ENCODE measurements at regions not wholly inside any gene's neighbourhood (a gene's known extent, or its start where the extent isn't known, plus 50 kb on each side); places are given as distances from the start of the nearest gene placed in this dataset.

- no peak overlapping the region for H3K27ac ChIP-seq (ENCODE audit: low read length)
- no peak for TF ChIP-seq CTCF (IDR thresholded peaks at IDR 0.05)
- H3K9me3 ChIP-seq (ENCODE audit: control insufficient read depth, insufficient read depth, low read length): no peaks in the 10 kb centered on the region
- DNase-seq: no peak
- H3K4me3 ChIP-seq (ENCODE audit: low read length): no peak overlapping the region
- Mint-ChIP-seq H3K4me3 (no peak overlapping the region), H3K27me3 (ENCODE audit: low read depth in 2 of 2) (peaks cover 0 to 14% of the 10 kb centered on the region in 2 donors), H3K27ac (no peak overlapping the region), H3K4me1 (no peaks in the 10 kb centered on the region), H3K9me3 (no peaks in the 10 kb centered on the region), H3K36me3 (no peaks in the 10 kb centered on the region)
- ATAC-seq: no peak
- peaks cover 8% of the 10 kb centered on the region for H3K4me1 ChIP-seq (ENCODE audit: control insufficient read depth, insufficient read depth, low read length)
- WGBS (ENCODE audit: insufficient coverage): 85% methylated on average over 2 of the region's 2 CpGs
- H3K36me3 ChIP-seq (ENCODE audit: control insufficient read depth, insufficient read depth, low read length): no peaks in the 10 kb centered on the region
- no peaks in the 10 kb centered on the region for H3K27me3 ChIP-seq (ENCODE audit: control insufficient read depth, insufficient read depth, low read length)
- intact Hi-C loops (cut with micrococcal nuclease): no loop called here
Measured at GRCh38 chr1:56435434-56436262, 143.7 kb downstream of the PLPP3 start.

- Histone ChIP-seq H3K36me3 (ENCODE audit: control insufficient read depth, insufficient read depth, low read length) (no peaks in the 10 kb centered on the region), H3K27ac (ENCODE audit: low read length) (no peak overlapping the region), H3K27me3 (ENCODE audit: control insufficient read depth, insufficient read depth, low read length) (no peaks in the 10 kb centered on the region), H3K4me3 (ENCODE audit: low read length) (no peak overlapping the region), H3K9me3 (ENCODE audit: control insufficient read depth, insufficient read depth, low read length) (no peaks in the 10 kb centered on the region), H3K4me1 (ENCODE audit: control insufficient read depth, insufficient read depth, low read length) (peaks cover 8% of the 10 kb centered on the region)
- no peak for ATAC-seq
- intact Hi-C loops (cut with micrococcal nuclease): no loop called here
- WGBS (ENCODE audit: insufficient coverage): 73% methylated on average over 4 of the region's 4 CpGs
- Mint-ChIP-seq H3K27ac (no peak overlapping the region), H3K27me3 (ENCODE audit: low read depth in 2 of 2) (peaks cover 0 to 14% of the 10 kb centered on the region in 2 donors), H3K36me3 (no peaks in the 10 kb centered on the region), H3K4me3 (no peak overlapping the region), H3K9me3 (no peaks in the 10 kb centered on the region), H3K4me1 (no peaks in the 10 kb centered on the region)
- DNase-seq: no peak
- no peak for TF ChIP-seq CTCF (IDR thresholded peaks at IDR 0.05)
Measured at GRCh38 chr1:56434740-56435139, 144.6 kb downstream of the PLPP3 start.

GRCh38 chr1:56434025-56434424, 145.3 kb downstream of the PLPP3 start:
- ATAC-seq (no peak), DNase-seq (no peak)
- no peaks in the 10 kb centered on the region for H3K27me3 ChIP-seq (ENCODE audit: control insufficient read depth, insufficient read depth, low read length)
- intact Hi-C loops (cut with micrococcal nuclease): no loop called here
- 86% methylated on average over 5 of the region's 5 CpGs for WGBS (ENCODE audit: insufficient coverage)
- H3K27ac Mint-ChIP-seq: no peak overlapping the region
- peaks cover 8% of the 10 kb centered on the region for H3K4me1 ChIP-seq (ENCODE audit: control insufficient read depth, insufficient read depth, low read length)
- H3K27me3 Mint-ChIP-seq (ENCODE audit: low read depth in 2 of 2): peaks cover 0 to 14% of the 10 kb centered on the region in 2 donors
- no peak overlapping the region for H3K4me3 ChIP-seq (ENCODE audit: low read length)
- no peaks in the 10 kb centered on the region for H3K36me3 ChIP-seq (ENCODE audit: control insufficient read depth, insufficient read depth, low read length)
- H3K4me1 Mint-ChIP-seq: no peaks in the 10 kb centered on the region
- no peak overlapping the region for H3K27ac ChIP-seq (ENCODE audit: low read length)
- H3K9me3 Mint-ChIP-seq: no peaks in the 10 kb centered on the region
- H3K36me3 Mint-ChIP-seq: no peaks in the 10 kb centered on the region
- H3K9me3 ChIP-seq (ENCODE audit: control insufficient read depth, insufficient read depth, low read length): no peaks in the 10 kb centered on the region
- TF ChIP-seq CTCF (IDR thresholded peaks at IDR 0.05): no peak
- no peak overlapping the region for H3K4me3 Mint-ChIP-seq
